SK-N-SH treated with all-trans-retinoic acid at 6 μM for 48 hours (cell line): ENCODE measurements at regions not wholly inside any gene's neighbourhood (a gene's known extent, or its start where the extent isn't known, plus 50 kb on each side); places are given as distances from the start of the nearest gene placed in this dataset.

Experiments used
- ARNTL ChIP-seq: fragments of 450-650 bp; formaldehyde crosslinking; IDR thresholded peaks from 2 replicates; pipeline ENCODE4 v1.5.0; 2020; ENCODE audit warnings: low read depth, mild to moderate bottlenecking, moderate library complexity, borderline replicate concordance
- ESRRG ChIP-seq: fragments of 250-450 bp; sonication (Bioruptor Pico); IDR thresholded peaks from 2 replicates; pipeline ENCODE4 v1.6.1; 2021; ENCODE audit warnings: mild to moderate bottlenecking
- TOX ChIP-seq: fragments of 250-450 bp; sonication (Bioruptor Pico); IDR thresholded peaks from 2 replicates; pipeline ENCODE4 v1.8.0; 2021; ENCODE audit warnings: mild to moderate bottlenecking, moderate library complexity, borderline replicate concordance
- ZNF8 ChIP-seq: fragments of 450-650 bp; formaldehyde crosslinking; IDR thresholded peaks from 2 replicates; pipeline ENCODE4 v1.5.0; 2020; ENCODE audit warnings: mild to moderate bottlenecking, moderate library complexity

GRCh38 chr12:97745406-97746101 is 282.9 kb downstream of the RMST start:
- TF ChIP-seq ARNTL (CRISPR knock-in tag) (no peak), TOX (CRISPR knock-in tag) (no peak), ESRRG (CRISPR knock-in tag) (no peak), ZNF8 (CRISPR knock-in tag) (no peak)
